Smooth muscle cell (in vitro differentiated cells): ENCODE measurements at regions not wholly inside any gene's neighbourhood (a gene's known extent, or its start where the extent isn't known, plus 50 kb on each side); places are given as distances from the start of the nearest gene placed in this dataset.

Source experiments
- DNase-seq: peaks from one replicate; lab custom pipeline; 2025; ENCODE audit not compliant: unreplicated experiment; lab: John Stamatoyannopoulos, UW
- H2AFZ ChIP-seq: fragments of 200-600 bp; sonication (generic); 2 replicates; pipeline ENCODE4 v1.6.0; 2016; ENCODE audit warnings: antibody characterized with exemption, low read depth, mild to moderate bottlenecking
- H3F3A ChIP-seq: fragments of 200-600 bp; sonication (generic); 2 replicates; pipeline ENCODE4 v1.6.0; 2017; ENCODE audit warnings: antibody characterized with exemption, low read depth
- H3K27ac ChIP-seq: fragments of 200-600 bp; sonication (generic); 2 replicates; pipeline ENCODE4 v1.5.1; 2016; ENCODE audit warnings: low read depth, mild to moderate bottlenecking
- H3K27me3 ChIP-seq: fragments of 200-600 bp; sonication (generic); 2 replicates; pipeline ENCODE4 v1.6.1; 2016; ENCODE audit warnings: low read depth, mild to moderate bottlenecking
- H3K36me3 ChIP-seq: fragments of 200-600 bp; sonication (generic); 2 replicates; pipeline ENCODE4 v1.5.1; 2016; ENCODE audit warnings: low read depth
- H3K4me1 ChIP-seq: fragments of 200-600 bp; sonication (generic); 2 replicates; pipeline ENCODE4 v1.5.1; 2016; ENCODE audit warnings: low read depth
- H3K4me2 ChIP-seq: fragments of 200-600 bp; sonication (generic); 2 replicates; pipeline ENCODE4 v1.6.0; 2016; ENCODE audit warnings: mild to moderate bottlenecking
- H3K4me3 ChIP-seq: fragments of 200-600 bp; sonication (generic); 2 replicates; pipeline ENCODE4 v1.5.1; 2016; ENCODE audit warnings: mild to moderate bottlenecking
- H3K79me2 ChIP-seq: fragments of 200-600 bp; sonication (generic); 2 replicates; pipeline ENCODE4 v1.6.0; 2016; ENCODE audit warnings: low read depth, mild to moderate bottlenecking
- H3K9ac ChIP-seq: fragments of 200-600 bp; sonication (generic); 2 replicates; pipeline ENCODE4 v1.6.0; 2016; ENCODE audit warnings: low read depth
- H3K9me3 ChIP-seq: fragments of 200-600 bp; sonication (generic); replicated peaks from 2 replicates; pipeline ENCODE4 v1.5.1; 2016; ENCODE audit warnings: low read depth
- H4K20me1 ChIP-seq: fragments of 200-600 bp; sonication (generic); 2 replicates; pipeline ENCODE4 v1.6.0; 2016; ENCODE audit warnings: low read depth
- CTCF ChIP-seq: fragments of 200-600 bp; sonication (generic); IDR thresholded peaks from 2 replicates; pipeline ENCODE4 v1.5.1; 2017; ENCODE audit warnings: borderline replicate concordance, mild to moderate bottlenecking, antibody characterized with exemption; ENCODE audit not compliant: insufficient read depth, poor library complexity, severe bottlenecking
- WGBS: methylation state at CpG from one replicate; pipeline ENCODE4 v1.1.7; 2016; ENCODE audit warnings: low lambda C conversion rate; 5-methylcytosine and 5-hydroxymethylcytosine counted together

GRCh38 chr10:24047176-24047575 is 161.8 kb upstream of the KIAA1217 start:
- TF ChIP-seq CTCF, result no peak
- H3K4me3 ChIP-seq, result no peak overlapping the region
- H3K27ac ChIP-seq, result no peak overlapping the region
- no peaks in the 10 kb centered on the region for H3K79me2 ChIP-seq
- peaks cover 4% of the 10 kb centered on the region for H3K27me3 ChIP-seq
- no peak for DNase-seq
- no peak overlapping the region for H2AFZ ChIP-seq
- no peak overlapping the region for H3K9ac ChIP-seq
- no peak overlapping the region for H3K4me2 ChIP-seq
- H3K9me3 ChIP-seq, result no peaks in the 10 kb centered on the region
- no peaks in the 10 kb centered on the region for H3F3A ChIP-seq
- no peaks in the 10 kb centered on the region for H3K4me1 ChIP-seq
- WGBS, result 86% methylated on average over 1 of the region's 1 CpG
- H3K36me3 ChIP-seq, result no peaks in the 10 kb centered on the region
- H4K20me1 ChIP-seq, result no peaks in the 10 kb centered on the region

- H2AFZ ChIP-seq, result no peak overlapping the region
- H4K20me1 ChIP-seq, result no peaks in the 10 kb centered on the region
- H3K9me3 ChIP-seq, result no peaks in the 10 kb centered on the region
- H3K27ac ChIP-seq, result no peak overlapping the region
- H3K79me2 ChIP-seq, result no peaks in the 10 kb centered on the region
- no peak for TF ChIP-seq CTCF
- no peak overlapping the region for H3K9ac ChIP-seq
- no peak overlapping the region for H3K4me3 ChIP-seq
- H3K27me3 ChIP-seq, result no peaks in the 10 kb centered on the region
- no peak for DNase-seq
- H3K4me2 ChIP-seq, result no peak overlapping the region
- 85% methylated on average over 2 of the region's 2 CpGs for WGBS
- no peaks in the 10 kb centered on the region for H3K4me1 ChIP-seq
- no peaks in the 10 kb centered on the region for H3F3A ChIP-seq
- no peaks in the 10 kb centered on the region for H3K36me3 ChIP-seq
Observed at GRCh38 chr10:24054421-24054820, 154.5 kb upstream of the KIAA1217 start.

- no peaks in the 10 kb centered on the region for H3K9me3 ChIP-seq
- H3K79me2 ChIP-seq, result no peaks in the 10 kb centered on the region
- H3K27ac ChIP-seq, result no peak overlapping the region
- H3K4me3 ChIP-seq, result no peak overlapping the region
- no peak overlapping the region for H2AFZ ChIP-seq
- no peaks in the 10 kb centered on the region for H3K4me1 ChIP-seq
- H3K27me3 ChIP-seq, result no peaks in the 10 kb centered on the region
- no peak overlapping the region for H3K4me2 ChIP-seq
- no peak for TF ChIP-seq CTCF
- WGBS, result 88% methylated on average over 4 of the region's 4 CpGs
- no peak overlapping the region for H3K9ac ChIP-seq
- no peaks in the 10 kb centered on the region for H3K36me3 ChIP-seq
- no peaks in the 10 kb centered on the region for H4K20me1 ChIP-seq
- no peak for DNase-seq
- H3F3A ChIP-seq, result no peaks in the 10 kb centered on the region
Observed at GRCh38 chr10:24080207-24080606, 128.7 kb upstream of the KIAA1217 start.

DNA sequence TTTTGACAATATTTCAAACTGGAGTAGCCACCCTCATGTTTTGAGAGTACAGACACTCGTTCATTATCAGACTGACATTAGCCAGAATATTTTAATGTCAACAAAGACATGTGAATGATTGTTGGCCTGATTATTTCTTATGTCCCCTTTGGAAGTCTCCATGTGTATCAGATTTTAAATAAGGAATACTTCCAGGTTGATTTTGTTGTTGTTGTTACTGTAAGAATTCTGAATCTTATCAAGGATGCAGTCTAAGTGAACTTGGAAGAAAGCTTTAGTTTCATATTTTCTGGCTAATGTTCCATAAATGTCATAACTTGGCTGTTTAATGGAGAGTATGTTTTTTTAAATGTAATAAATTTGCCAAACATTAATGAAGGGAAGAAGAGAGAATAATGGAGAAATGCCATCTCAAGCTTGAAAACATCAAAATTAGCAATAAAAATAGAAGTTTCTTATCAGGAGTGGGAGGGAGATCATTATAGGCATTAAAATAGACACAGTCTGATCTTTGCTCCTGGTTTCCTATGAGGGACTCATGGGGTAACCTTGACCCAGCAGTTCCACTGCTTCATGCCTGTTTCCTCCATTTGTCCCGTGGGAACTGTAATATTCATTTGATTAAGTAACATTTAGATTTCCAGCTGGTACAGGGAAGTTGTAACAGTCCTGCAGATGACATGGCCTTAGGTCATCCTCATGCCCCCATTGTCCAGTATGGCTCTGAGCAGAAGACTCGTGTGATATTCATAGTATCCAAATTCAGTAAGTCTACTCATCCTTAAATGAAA is 122.4 kb upstream of the KIAA1217 start:
- H3K9ac ChIP-seq, result no peak overlapping the region
- no peaks in the 10 kb centered on the region for H3K79me2 ChIP-seq
- H3F3A ChIP-seq, result no peaks in the 10 kb centered on the region
- no peak for TF ChIP-seq CTCF
- no peak overlapping the region for H3K4me3 ChIP-seq
- no peak overlapping the region for H2AFZ ChIP-seq
- H3K36me3 ChIP-seq, result no peaks in the 10 kb centered on the region
- no peak for DNase-seq
- no peak overlapping the region for H3K27ac ChIP-seq
- H3K9me3 ChIP-seq, result no peaks in the 10 kb centered on the region
- no peaks in the 10 kb centered on the region for H4K20me1 ChIP-seq
- no peaks in the 10 kb centered on the region for H3K27me3 ChIP-seq
- no peak overlapping the region for H3K4me2 ChIP-seq
- WGBS, result 88% methylated on average over 3 of the region's 3 CpGs
- H3K4me1 ChIP-seq, result no peaks in the 10 kb centered on the region
